ENCODE measurements at regions not wholly inside any gene's neighbourhood (a gene's known extent, or its start where the extent isn't known, plus 50 kb on each side); places are given as distances from the start of the nearest gene placed in this dataset.

GRCh38 chr4:112923516-112923915, 125.9 kb upstream of the ANK2 start:
- H4K20me1 ChIP-seq (ENCODE audit: control insufficient read depth, extremely low read depth, insufficient read depth, low read length) = no peaks in the 10 kb centered on the region
- no peaks in the 10 kb centered on the region for H3K27me3 ChIP-seq (ENCODE audit: control insufficient read depth, extremely low read depth, insufficient read depth, low read length)
- no peak overlapping the region for H3K4me3 ChIP-seq (ENCODE audit: control insufficient read depth in 2 of 3, extremely low read depth in 1 of 3, insufficient read depth in 2 of 3, low read depth in 1 of 3, low read length in 3 of 3)
- no peaks in the 10 kb centered on the region for H3K9me3 ChIP-seq (ENCODE audit: control insufficient read depth, low read depth, low read length)
- H3K9ac ChIP-seq (ENCODE audit: control insufficient read depth, extremely low read depth, insufficient read depth, low read length) = no peak overlapping the region
- DNase-seq (ENCODE audit: low read depth, low spot score) = no peak
- H3K79me2 ChIP-seq (ENCODE audit: control insufficient read depth, insufficient read depth, low read length) = no peaks in the 10 kb centered on the region
- H3K4me1 ChIP-seq (ENCODE audit: control insufficient read depth, extremely low read depth, insufficient read depth, low read length) = no peaks in the 10 kb centered on the region
- no peaks in the 10 kb centered on the region for H3K9me1 ChIP-seq (ENCODE audit: control insufficient read depth, extremely low read depth, insufficient read depth, low read length)
- no peak overlapping the region for H3K4me2 ChIP-seq (ENCODE audit: control insufficient read depth, extremely low read depth, insufficient read depth, low read depth, low read length)
- dilution Hi-C loops (cut with MboI; ENCODE audit: extremely low pct_ligation_motif_present, low sequenced_read_pairs) = no loop called here
- H2AFZ ChIP-seq (ENCODE audit: control insufficient read depth, low read length) = no peak overlapping the region
- H3K36me3 ChIP-seq (ENCODE audit: control insufficient read depth in 2 of 2, extremely low read depth in 1 of 2, insufficient read depth in 2 of 2, low read length in 2 of 2) = no peaks in the 10 kb centered on the region
- FAIRE-seq = no peak
- TF ChIP-seq CTCF (optimal IDR thresholded peaks at IDR 0.05 in 1 of 3, IDR thresholded peaks at IDR 0.05 in 1 of 3, conservative IDR thresholded peaks at IDR 0.05 in 1 of 3; ENCODE audit: extremely low read depth in 1 of 3, insufficient read depth in 2 of 3, low read length in 3 of 3) (no peak), EZH2 (IDR thresholded peaks at IDR 0.05; ENCODE audit: low read length) (no peak)
- no peak overlapping the region for H3K27ac ChIP-seq (ENCODE audit: control insufficient read depth, insufficient read depth, low read length)

- Histone ChIP-seq H3K4me3 (ENCODE audit: control insufficient read depth in 2 of 3, extremely low read depth in 1 of 3, insufficient read depth in 2 of 3, low read depth in 1 of 3, low read length in 3 of 3) (no peak overlapping the region), H3K27ac (ENCODE audit: control insufficient read depth, insufficient read depth, low read length) (no peak overlapping the region), H3K79me2 (ENCODE audit: control insufficient read depth, insufficient read depth, low read length) (no peaks in the 10 kb centered on the region), H3K9me1 (ENCODE audit: control insufficient read depth, extremely low read depth, insufficient read depth, low read length) (no peaks in the 10 kb centered on the region), H3K9ac (ENCODE audit: control insufficient read depth, extremely low read depth, insufficient read depth, low read length) (no peak overlapping the region), H2AFZ (ENCODE audit: control insufficient read depth, low read length) (no peak overlapping the region), H4K20me1 (ENCODE audit: control insufficient read depth, extremely low read depth, insufficient read depth, low read length) (no peaks in the 10 kb centered on the region), H3K9me3 (ENCODE audit: control insufficient read depth, low read depth, low read length) (no peaks in the 10 kb centered on the region), H3K4me2 (ENCODE audit: control insufficient read depth, extremely low read depth, insufficient read depth, low read depth, low read length) (no peak overlapping the region), H3K4me1 (ENCODE audit: control insufficient read depth, extremely low read depth, insufficient read depth, low read length) (no peaks in the 10 kb centered on the region), H3K27me3 (ENCODE audit: control insufficient read depth, extremely low read depth, insufficient read depth, low read length) (no peaks in the 10 kb centered on the region), H3K36me3 (ENCODE audit: control insufficient read depth in 2 of 2, extremely low read depth in 1 of 2, insufficient read depth in 2 of 2, low read length in 2 of 2) (no peaks in the 10 kb centered on the region)
- DNase-seq (ENCODE audit: low read depth, low spot score) (no peak), FAIRE-seq (no peak)
- dilution Hi-C loops (cut with MboI; ENCODE audit: extremely low pct_ligation_motif_present, low sequenced_read_pairs) = no loop called here
- no peak for TF ChIP-seq EZH2 (IDR thresholded peaks at IDR 0.05; ENCODE audit: low read length)
- TF ChIP-seq CTCF (optimal IDR thresholded peaks at IDR 0.05 in 1 of 3, IDR thresholded peaks at IDR 0.05 in 1 of 3, conservative IDR thresholded peaks at IDR 0.05 in 1 of 3; ENCODE audit: extremely low read depth in 1 of 3, insufficient read depth in 2 of 3, low read length in 3 of 3) = no peak
Observed at GRCh38 chr4:112926819-112927218, 122.6 kb upstream of the ANK2 start.

Data from keratinocyte (primary cell).